AG09319 (cell line): ENCODE measurements at regions not wholly inside any gene's neighbourhood (a gene's known extent, or its start where the extent isn't known, plus 50 kb on each side); places are given as distances from the start of the nearest gene placed in this dataset.

Experiments used
- DNase-seq: peaks from one replicate; pipeline ENCODE4 v3.0.0-alpha.2; 2010; ENCODE audit warnings: low read depth; ENCODE audit errors: extremely low read depth
- CTCF ChIP-seq: IDR thresholded peaks from 2 replicates; pipeline ENCODE4 v1.5.1; 2011; ENCODE audit warnings: low read depth, mild to moderate bottlenecking, inconsistent platforms, low read length, moderate library complexity

GRCh38 chr6:105564121-105564902 is 161.4 kb upstream of the PREP start:
- no peak for DNase-seq
- TF ChIP-seq CTCF, result no peak

GRCh38 chr6:105562027-105562426 is 159.1 kb upstream of the PREP start:
- TF ChIP-seq CTCF, result no peak
- DNase-seq, result no peak

- no peak for TF ChIP-seq CTCF
- DNase-seq, result no peak
These were observed 158.6 kb upstream of the PREP start for GRCh38 chr6:105561486-105561885.

GRCh38 chr6:105560611-105561066 is 157.8 kb upstream of the PREP start:
- DNase-seq, result no peak

GRCh38 chr6:105557291-105557690 is 154.4 kb upstream of the PREP start:
- no peak for DNase-seq
- no peak for TF ChIP-seq CTCF

More at GRCh38 chr6:105560611-105561066, 157.8 kb upstream of the PREP start:
- TF ChIP-seq CTCF, result no peak

GRCh38 chr6:105553171-105553570 is 150.3 kb upstream of the PREP start:
- DNase-seq, result no peak
- TF ChIP-seq CTCF, result no peak

GRCh38 chr6:105550955-105551620 is 148.2 kb upstream of the PREP start:
- DNase-seq, result no peak
- TF ChIP-seq CTCF, result no peak
